GOT3 (cell line): ENCODE measurements at regions not wholly inside any gene's neighbourhood (a gene's known extent, or its start where the extent isn't known, plus 50 kb on each side); places are given as distances from the start of the nearest gene placed in this dataset.

Source experiments
- DNase-seq: peaks from one replicate; lab custom pipeline; 2025; ENCODE audit warnings: mixed read lengths; lab: John Stamatoyannopoulos, UW

DNA sequence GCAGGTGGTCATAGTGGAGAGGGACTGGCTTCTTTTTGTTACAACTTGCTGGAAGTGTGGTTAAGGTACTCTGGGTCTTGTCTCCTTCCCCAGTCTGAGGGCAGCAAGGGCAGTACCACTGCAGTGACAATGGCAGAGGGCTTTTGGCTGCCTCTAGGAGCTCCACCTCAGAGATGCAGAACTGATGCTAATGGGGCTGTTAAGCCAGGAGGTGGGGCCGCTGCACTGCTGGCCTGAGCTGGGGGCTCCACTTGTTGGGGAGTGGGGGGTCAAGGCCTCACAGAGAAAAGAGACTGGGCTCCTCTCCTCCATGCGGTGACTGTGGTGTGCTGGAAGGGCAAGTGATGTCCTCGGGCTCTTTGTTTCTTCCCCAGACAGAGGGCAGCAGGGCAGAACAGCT, 135.7 kb downstream of the DSEL start:
- DNase-seq, result no peak

DNA sequence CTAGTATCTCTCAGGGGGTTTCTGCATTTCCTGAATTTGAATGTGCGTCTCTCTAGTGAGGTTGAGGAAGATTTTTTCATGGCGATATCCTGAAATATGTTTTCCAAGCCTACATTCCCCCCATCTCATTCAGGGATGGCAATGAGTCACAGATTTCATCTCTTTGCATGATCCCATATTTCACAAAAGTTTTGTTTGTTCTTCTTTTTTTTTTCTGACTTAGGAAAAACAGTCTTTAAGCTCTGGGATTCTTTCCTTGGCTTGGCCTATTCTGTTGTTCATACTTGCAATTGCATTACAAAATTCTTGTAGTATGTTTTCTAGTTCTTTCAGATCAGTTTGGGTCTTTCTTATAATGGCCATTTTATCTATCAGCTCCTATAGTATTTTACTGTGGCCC, 136.5 kb downstream of the DSEL start:
- no peak for DNase-seq

DNA sequence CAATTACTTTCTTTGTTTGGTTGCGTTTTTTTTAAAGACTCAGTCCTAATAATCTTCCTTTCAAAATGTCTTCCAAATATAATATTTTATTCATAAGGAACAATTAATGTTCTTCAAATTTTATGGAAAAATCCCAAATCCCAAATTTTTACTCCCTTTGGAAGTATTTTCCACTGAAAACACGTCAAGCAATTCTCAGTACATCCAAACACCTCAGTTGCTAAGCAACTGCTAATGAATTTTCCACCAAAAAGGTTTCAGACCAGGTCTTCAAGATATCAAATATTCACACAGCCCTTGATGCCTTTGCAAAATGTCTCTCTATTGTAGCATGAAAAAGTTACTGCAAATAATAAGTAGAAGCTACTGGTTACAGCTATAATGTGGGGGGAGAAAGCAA, 140.1 kb downstream of the DSEL start:
- no peak for DNase-seq

DNA sequence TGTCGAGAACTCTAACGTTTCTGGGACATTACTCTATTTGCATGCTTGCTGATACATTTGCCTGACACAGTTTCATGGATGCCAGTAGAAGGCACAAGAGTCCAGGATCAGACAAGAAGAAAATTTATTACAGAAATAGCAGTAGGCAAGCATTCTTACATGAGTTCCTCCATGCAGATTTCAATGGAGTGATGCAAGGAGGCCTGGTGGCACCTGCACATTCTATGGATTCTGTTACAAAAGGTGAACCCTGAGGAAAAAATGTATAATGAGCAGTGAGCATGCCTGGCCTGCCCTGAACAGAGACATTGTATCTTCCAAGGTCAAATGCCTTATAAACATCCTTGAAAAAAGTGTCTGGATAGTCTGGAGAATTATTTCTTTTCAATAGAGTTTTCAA, 142.9 kb downstream of the DSEL start:
- no peak for DNase-seq

DNA sequence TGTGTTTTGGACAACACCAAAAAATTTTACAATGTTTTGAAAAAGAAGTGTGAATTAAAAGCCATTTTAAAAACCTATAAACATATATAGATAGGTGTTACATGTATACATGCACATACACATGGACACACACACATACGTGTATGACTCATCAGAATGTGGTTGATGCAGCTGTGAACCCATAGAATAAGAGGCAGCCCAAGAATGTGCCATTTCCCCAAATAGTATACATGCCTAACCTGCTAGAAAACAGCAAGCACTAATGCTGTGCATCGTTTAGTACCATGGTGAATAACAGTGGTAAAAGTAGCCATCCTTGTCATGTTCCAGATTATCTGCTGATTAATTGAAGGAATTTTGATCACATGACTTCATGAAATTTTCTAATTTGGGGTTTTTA, 149.0 kb downstream of the DSEL start:
- DNase-seq, result no peak

DNA sequence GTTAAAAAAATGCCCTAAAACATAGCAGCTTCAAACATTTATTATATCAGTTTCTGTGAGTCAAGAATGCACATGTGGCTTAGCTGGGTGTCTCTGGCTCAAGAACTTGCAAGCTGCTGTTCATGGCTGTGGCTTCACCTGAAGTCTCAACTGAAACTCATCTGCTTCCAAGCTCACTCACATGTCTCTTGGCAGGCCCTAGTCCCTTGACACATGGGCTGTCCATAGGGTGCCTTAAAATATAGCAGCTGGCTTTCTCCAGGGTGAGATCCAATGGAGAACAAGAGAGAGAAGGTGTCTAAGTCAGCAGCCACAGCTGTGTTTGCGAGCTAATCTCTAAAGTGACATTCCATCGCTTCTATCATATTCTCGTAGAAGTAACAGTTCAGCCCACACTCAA, 152.8 kb downstream of the DSEL start:
- no peak for DNase-seq

DNA sequence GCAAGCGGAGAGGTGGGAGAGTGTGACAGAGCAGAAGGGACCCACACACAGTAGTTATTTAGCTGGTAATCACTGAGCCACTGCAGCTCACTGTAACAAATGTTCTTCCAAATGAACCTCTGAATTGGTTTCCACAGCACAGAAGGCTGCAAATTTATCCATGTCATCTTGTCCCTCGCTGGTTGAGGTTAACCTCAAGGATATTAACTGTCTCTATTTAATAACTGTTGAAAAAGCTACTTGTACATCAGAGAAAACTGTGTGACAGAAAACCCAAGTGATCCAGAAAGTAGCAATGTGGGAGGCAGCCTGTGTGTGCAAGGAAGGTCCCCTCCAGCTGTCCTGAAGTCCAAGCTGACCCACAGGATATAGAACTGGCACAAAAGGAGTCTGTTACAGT, 153.6 kb downstream of the DSEL start:
- DNase-seq, result no peak

DNA sequence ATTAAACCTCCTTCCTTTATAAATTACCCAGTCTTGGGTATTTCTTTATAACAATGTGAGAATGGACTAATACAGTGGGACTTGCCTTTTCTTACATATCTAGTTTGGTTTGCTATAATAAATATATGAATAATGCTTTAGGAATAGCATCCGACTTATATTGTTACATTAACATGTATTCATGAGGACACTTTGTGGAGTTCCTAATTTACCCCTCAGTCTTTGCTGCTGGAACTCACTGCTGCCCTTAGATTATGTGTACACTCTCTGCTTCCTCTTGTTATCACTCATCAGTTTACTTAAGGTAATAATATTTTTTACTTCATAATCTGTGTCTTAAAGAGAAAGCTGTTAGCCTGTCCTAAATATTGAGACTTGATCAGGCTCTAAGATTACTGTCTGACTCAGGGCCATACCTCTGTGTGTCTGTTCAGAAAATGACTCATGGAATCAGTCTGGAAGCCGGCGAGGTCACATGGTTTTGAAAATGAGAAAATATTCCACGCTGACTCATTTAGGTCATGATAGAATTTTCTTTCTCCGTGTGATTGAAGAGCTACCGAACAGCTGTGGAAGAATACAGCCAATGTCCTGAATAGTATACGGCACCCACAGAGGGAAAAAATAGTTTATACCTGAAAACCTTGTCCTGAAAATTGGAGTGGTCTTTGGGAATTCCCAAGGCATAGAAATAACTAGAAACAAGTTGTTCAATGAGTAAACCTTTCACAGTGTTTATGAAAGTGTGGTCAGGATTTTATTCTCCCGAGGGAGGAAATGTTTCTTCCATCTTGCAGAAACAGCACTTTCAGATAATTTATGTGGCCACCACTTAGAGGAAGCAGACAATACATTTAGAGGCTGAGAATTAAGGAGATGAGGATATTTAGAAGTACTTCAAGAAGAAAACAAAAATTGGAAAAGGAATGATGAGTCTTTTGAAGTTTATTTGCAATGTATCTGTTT, 156.4 kb downstream of the DSEL start:
- DNase-seq, result peak; percentile 3

DNA sequence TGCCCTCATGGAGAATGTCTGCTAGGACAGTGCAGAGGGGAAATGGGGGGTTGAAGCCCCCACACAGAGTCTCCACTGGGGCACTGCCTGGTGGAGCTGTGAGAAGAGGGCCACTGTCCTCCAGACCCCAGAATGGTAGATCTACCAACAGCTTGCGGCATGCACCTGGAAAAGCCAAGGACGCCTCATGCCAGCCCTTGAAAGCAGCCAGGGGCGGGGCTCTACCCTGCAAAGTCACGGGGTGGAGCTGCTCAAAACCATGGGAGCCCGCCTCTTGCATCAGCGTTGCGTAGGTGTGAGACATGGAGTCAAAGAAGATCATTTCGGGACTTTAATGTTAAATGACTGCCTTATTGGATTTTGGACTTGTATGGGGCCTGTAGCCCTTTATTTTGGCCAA, 157.6 kb downstream of the DSEL start:
- DNase-seq, result no peak

DNA sequence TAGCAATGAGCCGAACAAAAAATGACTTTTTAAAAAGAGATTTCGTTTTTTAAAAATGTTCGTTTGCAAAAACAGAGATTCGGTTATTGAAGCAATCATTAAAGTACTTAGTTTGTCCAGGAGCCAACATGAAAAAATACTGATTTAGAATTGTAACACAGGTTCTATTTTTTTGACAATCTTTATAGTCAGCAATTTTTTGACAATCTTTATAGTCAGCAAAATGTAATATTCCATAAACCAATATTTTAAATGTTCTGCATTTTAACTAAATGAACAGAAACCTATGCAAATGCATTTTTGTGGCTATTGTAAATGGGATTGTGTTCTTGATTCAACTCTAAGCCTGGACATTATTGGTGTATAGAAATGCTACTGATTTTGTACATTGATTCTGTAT, 161.8 kb downstream of the DSEL start:
- no peak for DNase-seq

DNA sequence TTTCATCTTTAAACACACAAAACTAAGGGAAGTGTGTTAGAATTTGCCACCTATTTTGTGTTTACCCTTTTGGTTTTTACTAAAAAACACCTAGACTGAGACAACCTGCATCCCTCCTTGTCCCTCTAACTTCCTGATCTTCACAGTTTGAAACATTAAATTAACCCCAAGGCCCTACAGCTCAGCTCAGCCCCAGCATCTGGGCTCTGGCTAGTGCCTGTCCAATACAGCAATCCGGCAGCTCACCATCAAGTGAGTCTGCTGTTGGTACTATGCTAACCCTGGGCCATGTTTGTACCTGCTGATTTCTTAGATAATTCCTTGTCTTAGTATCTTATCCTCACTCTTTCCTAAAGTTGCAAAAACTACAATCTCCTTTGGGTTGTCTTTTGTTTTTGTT, 162.4 kb downstream of the DSEL start:
- no peak for DNase-seq

DNA sequence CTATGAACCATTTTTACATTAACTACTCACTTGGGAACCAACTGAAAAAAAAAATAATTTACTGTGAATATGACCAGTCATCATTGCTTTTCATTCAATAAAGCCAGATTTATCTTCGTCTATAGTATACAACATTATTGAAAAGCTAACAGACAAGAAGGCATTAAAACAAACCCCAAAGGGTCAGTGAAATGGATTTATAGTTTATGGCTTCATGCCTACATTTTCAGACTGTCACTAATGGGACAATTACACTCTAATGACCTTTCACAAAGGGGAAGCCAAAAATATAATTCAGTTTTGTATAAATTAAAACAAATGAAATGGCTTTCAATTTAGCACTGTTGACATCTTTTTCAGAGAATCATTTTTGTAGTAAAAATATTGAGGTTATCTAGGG, 169.1 kb downstream of the DSEL start:
- no peak for DNase-seq

DNA sequence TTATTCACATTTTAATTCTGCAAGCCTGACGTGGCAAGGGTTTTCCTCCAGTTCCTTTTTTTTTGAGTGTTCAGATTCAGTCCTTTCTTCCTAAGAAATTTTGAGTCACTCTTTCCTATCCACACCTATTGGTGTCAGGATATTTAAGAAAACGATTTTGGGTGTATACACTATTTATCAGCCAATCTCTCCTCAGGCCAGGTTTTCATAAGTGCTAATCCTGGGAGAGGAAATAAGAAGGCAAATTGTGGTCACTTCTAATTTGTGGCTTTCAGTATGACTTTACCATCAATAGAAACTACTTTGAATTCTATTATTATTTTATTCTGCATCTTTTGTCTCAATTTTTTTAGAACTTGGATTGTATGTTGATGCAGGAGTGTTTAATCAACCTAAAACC, 174.4 kb downstream of the DSEL start:
- no peak for DNase-seq

DNA sequence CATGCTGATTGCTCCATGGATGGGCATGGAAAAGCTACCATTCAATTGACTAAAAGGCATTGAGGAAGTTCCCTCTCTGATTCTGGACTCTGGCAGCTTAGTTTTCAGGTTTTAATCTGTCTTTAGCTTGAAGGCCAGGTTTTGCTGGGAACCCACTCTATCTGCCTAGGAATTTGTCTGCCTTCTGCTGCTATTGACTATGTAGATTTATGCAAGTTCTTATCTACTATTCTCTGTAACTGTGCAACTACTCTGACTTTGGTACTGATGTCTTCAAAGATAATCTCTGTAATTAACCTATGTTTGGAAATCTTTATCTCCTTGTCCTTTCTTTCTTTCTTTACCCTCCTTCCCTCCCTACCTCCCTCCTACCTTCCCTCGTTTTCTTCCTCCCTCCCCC, 178.8 kb downstream of the DSEL start:
- DNase-seq, result no peak

DNA sequence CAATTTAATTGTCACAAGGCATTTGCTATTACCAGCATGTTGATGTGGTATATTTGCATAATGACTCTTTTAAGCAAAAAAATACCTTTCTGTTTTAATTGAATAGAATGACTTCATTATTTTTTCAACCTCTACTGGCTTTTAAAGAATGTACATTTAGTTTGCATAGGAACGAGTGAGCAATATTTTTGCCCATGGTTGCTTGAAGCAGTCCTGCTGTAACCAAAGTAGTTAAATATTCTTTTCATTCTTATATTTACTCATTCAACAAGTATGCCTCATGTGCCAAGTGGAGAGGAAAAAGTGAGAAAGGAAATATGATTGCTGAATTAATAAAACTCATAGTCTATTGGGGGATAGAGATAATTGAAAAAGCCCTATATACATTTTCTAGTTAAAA, 184.7 kb downstream of the DSEL start:
- DNase-seq, result no peak

DNA sequence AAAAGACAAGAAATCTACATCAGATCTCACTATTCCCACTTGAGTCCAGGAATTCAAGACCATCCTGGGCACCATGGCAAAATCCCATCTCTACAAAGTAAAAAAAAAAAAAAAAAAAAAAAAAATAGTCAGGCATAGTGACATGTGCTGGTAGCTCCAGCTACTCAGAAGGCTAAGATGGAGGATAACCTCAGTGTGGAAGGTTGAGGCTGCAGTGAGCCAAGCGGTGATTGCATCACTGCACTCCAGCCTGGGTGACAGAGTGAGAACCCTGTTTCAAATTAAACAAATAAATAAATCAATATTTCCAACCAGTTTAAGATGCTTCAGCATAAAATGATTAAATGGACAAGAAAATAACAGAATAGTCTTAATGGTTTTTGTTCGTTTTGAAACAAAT, 197.4 kb downstream of the DSEL start:
- DNase-seq, result no peak

DNA sequence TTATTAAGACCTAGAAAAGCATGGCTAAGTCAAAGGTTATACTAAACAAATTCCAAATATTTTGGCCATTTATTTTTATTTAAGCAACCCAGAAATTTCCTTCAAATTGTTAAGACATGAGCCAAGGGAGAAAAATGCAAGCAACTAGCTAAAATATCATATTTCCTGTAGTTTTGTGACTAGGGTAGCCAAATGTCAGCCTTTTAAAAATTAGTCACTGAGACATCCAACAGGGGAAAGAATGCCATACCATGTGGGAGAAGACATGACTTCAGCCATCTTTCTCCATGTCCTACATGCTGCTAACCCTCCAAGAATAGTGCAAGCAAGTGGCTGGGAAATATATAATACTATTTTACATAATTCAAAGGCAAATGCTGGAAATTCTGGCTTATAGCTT, 197.9 kb downstream of the DSEL start:
- no peak for DNase-seq

DNA sequence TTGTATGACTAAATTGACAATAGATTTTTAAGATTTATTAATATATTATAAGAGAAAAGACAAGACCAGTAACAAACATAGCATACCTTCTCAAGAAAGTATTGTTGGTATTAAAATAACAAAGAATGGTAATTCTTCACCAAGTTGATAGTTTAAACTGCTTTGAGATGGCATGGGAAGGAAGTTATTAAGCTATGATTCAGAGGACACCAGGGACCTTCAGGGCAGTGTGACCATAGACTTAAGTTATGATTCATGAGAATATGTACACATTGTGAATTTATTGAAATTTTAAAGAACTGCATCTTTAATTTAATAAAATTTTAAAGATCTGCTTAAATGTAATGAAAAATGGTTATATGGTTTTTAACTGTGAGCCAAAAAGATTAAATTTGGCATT, 205.7 kb downstream of the DSEL start:
- DNase-seq, result no peak

DNA sequence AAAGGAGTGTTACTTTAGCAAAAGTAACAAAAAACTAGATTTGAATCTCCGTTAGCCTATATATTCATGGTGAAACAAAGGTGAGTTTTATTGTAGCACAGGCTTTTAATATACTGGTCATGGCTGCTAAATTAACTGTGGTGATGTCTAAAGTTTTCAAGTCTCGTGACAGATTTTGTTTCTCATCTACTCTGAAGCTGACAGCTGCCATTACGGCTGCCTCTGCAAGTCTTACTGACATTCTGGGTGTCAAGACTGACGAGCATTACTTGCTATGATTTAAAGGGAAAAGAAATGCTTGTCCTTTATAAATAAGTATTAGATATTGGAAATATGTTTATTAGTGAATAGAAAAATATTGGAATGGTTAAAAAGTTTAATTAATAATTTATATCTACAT, 207.7 kb downstream of the DSEL start:
- DNase-seq, result no peak

DNA sequence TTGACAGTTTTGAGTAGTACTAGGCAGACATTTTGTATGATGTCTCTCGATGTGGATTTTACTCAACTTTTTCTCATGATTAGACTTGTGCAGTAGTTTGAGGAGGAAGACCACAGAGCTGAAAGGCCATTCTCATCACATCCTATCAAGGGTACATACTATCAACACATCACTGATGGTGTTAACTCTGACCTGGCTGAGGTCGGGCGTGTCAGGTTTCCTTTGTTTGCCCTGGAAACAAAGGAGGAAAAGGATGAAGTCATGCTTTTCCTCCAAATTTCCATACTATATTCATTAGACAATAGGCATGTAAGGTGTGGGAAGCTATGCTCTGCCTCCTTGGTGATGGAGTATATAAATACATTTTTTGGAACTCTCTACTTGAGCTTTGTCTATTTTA, 211.1 kb downstream of the DSEL start:
- DNase-seq, result no peak

DNA sequence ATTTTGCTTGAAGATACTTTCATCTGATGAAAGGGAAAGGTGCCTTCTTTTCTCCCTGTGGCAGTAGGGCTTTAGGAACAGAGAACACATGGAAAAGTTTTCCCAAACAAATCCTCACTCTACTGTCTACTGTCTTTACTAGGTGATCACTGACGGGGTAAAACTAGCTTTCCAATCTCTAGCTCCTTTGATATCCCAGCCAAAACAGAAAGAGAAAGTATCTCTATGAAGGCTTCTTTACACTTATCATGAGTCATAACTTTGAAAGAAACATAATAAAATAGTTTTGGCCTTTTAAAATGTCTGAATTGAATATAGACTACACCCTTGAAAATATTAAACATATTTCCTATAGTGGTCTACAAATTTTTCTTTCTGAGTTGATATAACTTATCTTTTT, 214.5 kb downstream of the DSEL start:
- DNase-seq, result no peak

DNA sequence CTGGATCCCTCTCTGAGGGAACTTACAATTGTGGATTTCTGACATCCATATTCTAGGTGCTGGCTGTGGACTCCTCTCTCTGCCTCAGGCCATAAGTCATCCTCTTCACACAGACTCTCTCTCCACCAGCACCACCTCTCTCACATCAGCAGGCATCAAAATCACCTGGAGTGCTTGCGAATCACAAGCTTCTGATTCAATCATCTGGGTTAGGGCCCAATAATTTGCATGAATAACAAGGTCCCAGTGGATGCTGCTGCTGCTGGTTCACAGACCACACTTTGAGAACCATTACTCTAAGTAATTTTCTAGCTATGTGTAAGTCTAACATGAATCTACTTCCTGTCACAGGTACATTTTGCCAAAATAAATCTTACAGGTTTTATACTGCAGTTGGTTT, 214.9 kb downstream of the DSEL start:
- no peak for DNase-seq

DNA sequence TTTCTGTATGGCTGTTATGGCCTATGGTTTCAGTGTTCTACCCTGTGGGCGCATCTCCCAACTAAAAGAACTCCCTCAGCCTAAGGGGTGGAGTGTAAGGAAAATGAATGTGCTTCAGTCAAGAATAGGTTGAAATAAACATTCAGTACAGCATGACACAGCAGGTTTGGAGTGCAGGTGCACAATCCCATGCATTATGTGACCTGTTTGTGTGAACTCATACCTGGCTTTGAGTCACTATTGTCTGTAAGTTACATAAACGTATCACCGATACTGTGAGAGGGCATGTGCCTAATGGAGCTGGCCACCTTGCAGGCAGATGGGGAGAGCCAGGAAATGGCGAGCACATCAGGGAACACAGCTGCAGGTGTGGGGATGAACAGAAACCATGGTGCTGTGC, 216.0 kb downstream of the DSEL start:
- DNase-seq, result no peak

DNA sequence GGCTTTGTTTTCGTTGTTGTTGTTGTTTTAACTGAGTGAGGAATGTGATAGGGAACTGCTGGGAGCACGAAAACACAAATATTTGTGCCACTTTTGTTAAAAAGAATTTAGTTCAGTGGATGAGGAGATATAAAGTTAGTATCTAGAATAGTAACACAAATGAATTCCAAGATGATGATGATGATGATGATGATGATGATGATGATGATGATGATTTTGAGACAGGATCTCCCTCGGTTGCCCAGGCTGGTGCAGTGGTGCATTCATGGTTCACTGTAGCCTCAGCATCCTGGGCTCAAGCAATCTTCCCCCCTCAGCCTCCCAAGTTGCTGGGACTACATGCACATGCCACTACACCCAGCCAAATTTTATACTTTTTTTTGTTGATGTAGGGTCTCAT, 223.7 kb downstream of the DSEL start:
- no peak for DNase-seq
